Thyroid gland (tissue), 4 donors: ENCODE measurements at regions not wholly inside any gene's neighbourhood (a gene's known extent, or its start where the extent isn't known, plus 50 kb on each side); places are given as distances from the start of the nearest gene placed in this dataset.

ENCODE experiments used
- CTCF ChIP-seq, 6 experiments: fragments of 200-600 bp in 3 of 6; fragments of 450-650 bp in 3 of 6; sonication (generic) in 3 of 6; IDR thresholded peaks; one replicate each; pipeline ENCODE4 v1.5.1; 2016 to 2019; ENCODE audit warnings: antibody characterized with exemption in 6 of 6, mild to moderate bottlenecking in 2 of 6, inconsistent platforms in 1 of 6, moderate library complexity in 1 of 6
- POLR2A ChIP-seq, 2 donors: fragments of 450-650 bp; IDR thresholded peaks; one replicate each; pipeline ENCODE4 v1.6.1; 2017; ENCODE audit warnings: antibody characterized with exemption in 2 of 2, mild to moderate bottlenecking in 2 of 2, moderate library complexity in 1 of 2

- no peak for TF ChIP-seq CTCF (IDR thresholded peaks at IDR 0.05)
- TF ChIP-seq POLR2A (IDR thresholded peaks at IDR 0.05), result no peak
These were observed 223.4 kb downstream of the SP3 start for GRCh38 chr2:173741759-173742158.
